Left cardiac atrium (tissue), 4 donors: ENCODE measurements at regions not wholly inside any gene's neighbourhood (a gene's known extent, or its start where the extent isn't known, plus 50 kb on each side); places are given as distances from the start of the nearest gene placed in this dataset.
A peak's percentile ranks its signal among the peaks of the same experiment; 100 is the strongest.

ENCODE experiments used
- ATAC-seq, 2 donors: fragments of 200-7000 bp; cut with Tn5 transposase; one replicate each; pipeline ENCODE4 v1.9.1; 2020; ENCODE audit warnings: mild to moderate bottlenecking in 2 of 2, moderate library complexity in 2 of 2
- DNase-seq: peaks from one replicate; pipeline ENCODE4 v3.0.0-alpha.2; 2020
- intact Hi-C, 2 donors: fragments of 100-400 bp; cut with DNase I; formaldehyde crosslinking; loops; one replicate each; pipeline versions ENCODE4 v1.14.1 to v1.15.1; 2022 to 2023
- donor health status: DM: no; HTN: yes; CAD: no.
- donor health status: DM: no; HTN: yes; CAD: no; lungs with severe emphysema.
- donor health status: DM: yes; HTN: yes; CAD: no.
- donor health status: Dilated cardiomyopathy.

GRCh38 chr13:77429320-77430142 is 102.6 kb upstream of the MYCBP2 start:
- intact Hi-C loops = no loop called here
- ATAC-seq (no peak), DNase-seq (no peak)

GRCh38 chr13:77425705-77426104 is 98.8 kb upstream of the MYCBP2 start:
- intact Hi-C loops = no loop called here
- DNase-seq (no peak), ATAC-seq (no peak)

DNA sequence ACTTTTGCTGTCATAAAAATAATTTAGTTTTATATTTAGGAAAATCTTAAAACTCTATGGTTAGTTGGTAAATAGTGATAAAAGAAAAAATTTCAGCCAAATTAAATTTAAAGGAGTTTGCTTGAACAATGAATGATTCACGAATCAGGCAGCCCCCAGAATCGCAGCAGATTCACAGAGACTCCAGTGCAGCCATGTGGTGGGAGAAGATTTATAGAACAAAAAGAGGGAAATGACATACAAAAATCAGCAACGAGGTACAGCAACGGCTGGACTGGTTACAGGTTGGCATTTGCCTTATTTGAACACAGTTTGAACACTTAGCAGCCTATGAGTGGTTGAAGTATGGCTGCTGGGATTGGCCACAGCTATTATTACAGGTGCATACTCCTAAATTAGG is 96.4 kb upstream of the MYCBP2 start:
- intact Hi-C loops = no loop called here
- no peak for ATAC-seq
- no peak for DNase-seq

DNA sequence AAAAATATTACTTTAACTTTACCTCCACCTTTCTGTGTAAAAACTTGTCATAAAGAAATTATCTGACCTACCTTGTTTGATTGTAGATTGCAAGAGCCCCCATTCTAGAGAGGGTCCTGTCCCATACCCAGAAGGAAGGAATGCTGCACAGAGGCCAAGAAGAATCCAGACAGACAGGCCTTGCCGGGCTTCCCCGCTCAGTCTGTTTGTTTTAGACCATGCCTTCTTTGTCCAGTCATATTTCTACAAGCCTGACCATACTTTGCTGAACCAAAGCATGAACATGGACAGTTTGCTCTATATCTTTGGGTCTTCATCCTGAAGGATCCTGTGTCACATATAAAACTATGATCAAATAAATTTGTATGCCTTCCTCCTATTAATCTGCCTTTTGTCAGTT is 95.8 kb upstream of the MYCBP2 start:
- ATAC-seq (no peak), DNase-seq (no peak)
- intact Hi-C loops = no loop called here

DNA sequence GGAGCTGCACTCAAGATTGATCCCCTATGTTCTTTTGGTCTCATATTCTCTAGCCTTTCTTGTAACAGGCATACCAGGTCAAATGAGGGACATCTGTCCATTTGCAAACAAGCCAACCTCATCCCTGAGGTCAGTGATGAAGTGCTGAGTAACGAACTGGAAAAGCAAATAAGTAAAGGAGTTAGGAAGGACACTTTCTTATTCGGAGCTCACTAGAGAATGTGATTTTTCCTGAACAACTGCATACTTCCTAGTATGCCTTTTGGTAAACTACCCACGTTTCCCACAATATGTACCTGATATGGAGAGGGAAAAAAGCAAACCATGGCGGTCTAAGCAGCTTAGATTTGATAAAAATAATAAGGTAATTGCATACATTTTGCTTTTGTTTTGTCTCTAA is 91.0 kb upstream of the MYCBP2 start:
- DNase-seq (no peak), ATAC-seq (no peak)
- intact Hi-C loops = no loop called here

GRCh38 chr13:77416666-77417212 is 89.8 kb upstream of the MYCBP2 start:
- DNase-seq (no peak), ATAC-seq (no peak)
- intact Hi-C loops = no loop called here

DNA sequence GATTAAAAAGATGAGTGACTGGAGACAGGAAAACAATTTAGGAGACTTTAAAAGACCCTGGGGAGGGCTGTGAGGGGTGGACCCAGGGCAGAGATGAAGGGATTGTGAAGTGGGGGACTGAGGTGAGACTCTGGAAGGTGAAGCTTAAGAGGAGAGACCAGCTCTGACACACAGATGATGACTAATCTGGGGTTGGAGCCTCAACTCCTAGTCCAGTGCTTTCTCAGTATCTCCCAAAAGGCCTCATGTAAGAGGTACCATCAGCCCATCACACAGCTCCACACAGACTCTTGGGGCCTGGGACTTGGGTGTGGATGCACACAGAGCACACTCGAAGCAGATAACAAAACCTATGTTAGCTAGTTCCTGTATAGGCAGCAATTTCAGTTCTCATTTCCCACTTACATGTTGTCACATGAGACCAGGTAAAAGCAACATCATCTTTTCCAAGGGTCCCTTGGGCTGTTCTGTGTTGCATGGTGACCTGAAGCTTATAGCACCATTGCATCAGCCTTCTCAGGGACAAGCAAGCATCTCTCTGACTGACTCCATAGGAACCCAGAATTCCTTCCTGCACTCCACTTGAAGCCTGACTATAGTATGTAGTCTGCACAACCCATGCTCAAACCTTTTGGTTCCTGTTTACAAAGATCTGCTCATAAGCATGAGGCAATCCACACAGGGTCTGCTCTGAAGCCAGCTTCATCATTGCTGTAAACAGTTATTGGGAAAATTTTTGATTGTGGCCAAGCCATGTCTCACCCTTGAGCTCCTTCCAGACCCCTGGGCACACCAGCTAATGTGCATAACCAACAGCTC is 88.6 kb upstream of the MYCBP2 start:
- ATAC-seq = peak in 1 of 2 donors; percentile 19
- intact Hi-C loops = no loop called here
- no peak for DNase-seq

DNA sequence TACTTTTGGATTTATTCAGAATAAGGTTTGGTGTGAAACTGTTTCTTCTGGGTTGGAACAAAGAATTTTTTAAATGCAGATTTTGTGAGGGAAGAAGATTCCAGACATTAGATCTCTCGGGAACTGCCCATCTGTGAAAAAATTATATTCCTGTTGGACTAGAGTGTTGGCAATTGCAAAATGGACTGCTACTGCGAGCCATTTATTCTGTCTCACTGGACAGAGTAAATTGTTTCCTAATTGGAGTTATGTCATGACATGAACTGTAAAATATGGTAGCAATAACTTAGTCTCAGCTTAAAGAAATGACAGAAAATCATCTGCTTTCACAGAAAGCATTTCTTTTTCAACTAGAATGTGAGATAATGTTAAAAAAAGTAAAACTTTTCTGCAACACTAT is 86.0 kb upstream of the MYCBP2 start:
- no peak for DNase-seq

DNA sequence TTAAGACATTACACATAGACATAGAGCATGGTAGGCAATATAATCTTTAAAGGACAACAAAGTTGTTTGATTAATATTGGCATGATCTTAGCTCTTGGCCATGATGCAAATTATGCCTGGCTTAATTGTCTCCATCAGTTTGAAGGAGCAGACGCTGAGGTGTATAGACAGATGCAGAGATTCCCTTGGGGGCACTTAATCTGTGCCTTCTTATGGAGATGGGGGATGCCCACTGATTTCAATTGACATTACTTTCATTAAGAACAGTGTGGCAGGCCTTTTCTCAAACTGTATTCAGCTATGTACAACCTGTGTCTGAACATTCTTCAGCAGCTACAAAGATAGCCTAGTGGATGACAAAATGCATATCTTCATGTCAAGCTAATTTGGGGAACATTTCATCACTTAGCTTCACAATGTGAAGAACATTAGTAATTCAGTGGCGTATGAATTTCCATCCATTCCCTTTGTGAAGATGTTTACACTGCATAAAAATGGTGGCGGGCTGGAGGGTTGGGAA is 85.3 kb upstream of the MYCBP2 start:
- no peak for DNase-seq
- no peak for ATAC-seq
- intact Hi-C loops = no loop called here

More for the DNA sequence above, 86.0 kb upstream of the MYCBP2 start:
- intact Hi-C loops = no loop called here
- ATAC-seq = no peak

DNA sequence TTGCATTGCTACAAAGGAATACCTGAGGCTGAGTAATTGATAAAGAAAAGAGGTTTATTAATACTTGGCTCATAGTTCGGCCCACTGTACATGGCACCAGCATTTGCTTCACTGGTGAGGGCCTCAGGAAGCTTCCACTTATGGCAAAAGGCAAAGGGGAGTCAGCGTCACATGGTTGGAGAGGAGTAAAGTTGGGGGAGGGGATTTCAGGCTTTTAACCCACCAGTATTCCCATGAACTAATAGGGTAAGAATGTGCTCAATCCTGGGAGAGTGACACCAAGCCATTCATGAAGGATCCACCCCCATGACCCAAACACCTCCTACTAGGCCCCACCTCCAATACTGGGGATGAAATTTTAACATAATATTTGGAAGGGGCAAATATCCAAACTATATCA is 82.5 kb upstream of the MYCBP2 start:
- intact Hi-C loops = no loop called here
- DNase-seq (no peak), ATAC-seq (no peak)

DNA sequence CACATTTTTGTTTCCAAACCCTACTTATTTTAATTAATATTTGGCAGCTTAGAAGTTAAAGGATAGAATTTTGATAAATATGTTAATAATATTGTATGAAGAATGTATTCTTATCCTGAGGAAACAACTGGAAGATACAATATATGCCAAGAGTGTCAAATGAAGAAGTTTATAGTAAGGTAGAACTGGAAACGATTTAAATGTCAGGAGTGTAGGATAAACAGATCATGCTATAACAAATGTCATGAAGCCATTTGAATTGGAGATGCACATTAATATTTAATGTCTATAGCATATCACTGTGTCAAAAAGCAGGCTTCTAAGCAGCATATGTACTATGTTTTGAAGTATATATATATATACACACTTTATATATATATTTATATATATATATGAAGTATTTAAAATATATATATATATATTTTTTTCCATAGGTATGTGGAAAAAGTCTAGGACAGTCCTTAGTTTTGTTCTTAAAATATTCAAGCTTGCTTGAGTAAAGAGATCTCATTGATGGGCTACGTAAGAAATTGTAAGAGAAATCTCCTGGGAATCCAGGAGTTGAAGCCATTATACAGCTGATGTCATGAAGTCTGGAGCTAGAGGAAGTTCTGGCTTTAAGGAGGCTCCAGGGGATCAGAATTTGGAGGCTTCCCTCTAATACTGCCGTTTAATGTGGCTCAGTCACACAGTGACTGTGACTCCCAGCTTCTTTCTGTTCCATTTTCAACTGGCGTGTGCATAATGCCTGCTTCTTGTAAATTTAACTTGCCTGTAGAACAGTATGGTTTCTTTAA is 79.9 kb upstream of the MYCBP2 start:
- ATAC-seq (no peak), DNase-seq (no peak)
- intact Hi-C loops = no loop called here

- ATAC-seq (no peak), DNase-seq (no peak)
- intact Hi-C loops = no loop called here
These were observed 72.1 kb upstream of the MYCBP2 start for GRCh38 chr13:77398825-77399620.

GRCh38 chr13:77397636-77398035 is 70.7 kb upstream of the MYCBP2 start:
- DNase-seq (no peak), ATAC-seq (no peak)
- intact Hi-C loops = no loop called here

GRCh38 chr13:77391475-77391874 is 64.6 kb upstream of the MYCBP2 start:
- DNase-seq = no peak
- no peak for ATAC-seq
- intact Hi-C loops = no loop called here

DNA sequence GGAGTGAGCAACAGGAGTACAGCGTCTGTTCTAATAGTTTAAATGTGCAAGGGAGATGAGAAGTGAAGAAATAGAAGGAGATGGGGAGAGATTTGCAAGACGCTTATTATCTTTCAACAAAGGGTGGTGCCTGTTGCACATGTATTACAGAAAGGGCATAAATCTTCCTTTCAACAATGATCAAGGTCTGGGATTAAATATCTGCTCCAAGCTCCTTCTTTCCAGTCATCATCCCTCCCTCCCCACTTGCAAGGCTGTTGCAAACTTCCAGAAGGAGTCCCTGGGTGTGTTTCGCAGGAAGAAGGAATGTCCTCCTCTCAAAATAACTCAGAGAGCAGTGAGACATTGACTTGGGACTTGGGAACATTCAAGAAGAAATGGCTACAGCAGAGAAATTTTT is 63.5 kb upstream of the MYCBP2 start:
- intact Hi-C loops = no loop called here
- no peak for DNase-seq
- no peak for ATAC-seq

GRCh38 chr13:77389625-77390000 is 62.7 kb upstream of the MYCBP2 start:
- intact Hi-C loops = no loop called here
- no peak for ATAC-seq
- DNase-seq = no peak

GRCh38 chr13:77388944-77389624 is 62.2 kb upstream of the MYCBP2 start:
- no peak for ATAC-seq
- no peak for DNase-seq
- intact Hi-C loops = no loop called here

DNA sequence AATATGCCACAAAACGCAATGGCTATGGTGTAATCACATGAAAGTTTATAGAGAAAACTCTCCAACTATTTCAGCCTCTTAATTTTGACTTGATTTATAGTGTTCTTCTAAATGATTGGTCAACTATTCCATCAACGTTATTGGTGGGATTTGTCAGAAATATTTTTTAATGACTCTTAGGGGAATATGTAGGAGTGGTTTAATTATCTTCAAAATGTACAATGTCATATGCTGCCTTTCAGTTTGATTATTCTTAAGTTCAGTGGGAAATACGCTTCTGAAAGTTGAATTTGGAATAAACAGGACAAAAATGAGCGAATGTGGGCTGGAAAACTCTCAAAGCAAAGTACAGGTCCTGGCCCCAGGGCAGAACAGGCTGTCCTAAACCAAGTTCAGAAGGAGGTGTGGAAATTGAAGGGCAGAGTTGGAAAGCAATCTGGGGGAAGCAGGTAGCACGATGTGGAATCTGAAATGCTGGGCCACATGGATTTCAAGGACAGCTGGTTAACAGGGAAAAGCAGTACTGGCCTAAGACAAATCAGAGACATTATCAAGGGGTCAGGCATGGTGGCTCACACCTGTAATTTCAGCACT is 60.8 kb upstream of the MYCBP2 start:
- intact Hi-C loops = no loop called here
- DNase-seq (no peak), ATAC-seq (no peak)
